GM12878 (cell line): ENCODE measurements at regions not wholly inside any gene's neighbourhood (a gene's known extent, or its start where the extent isn't known, plus 50 kb on each side); places are given as distances from the start of the nearest gene placed in this dataset.

Source experiments
- ATAC-seq: fragments of 200-7000 bp; cut with Tn5 transposase; 3 replicates; pipeline ENCODE4 v1.9.1; 2020; ENCODE audit warnings: mild to moderate bottlenecking, moderate library complexity
- BruUV-seq: library from RNA; stranded (reverse); fragments of 400-500 nt; replicated peaks from 2 replicates; lab custom pipeline; 2021; lab: Mats Ljungman, UMichigan
- CTCF ChIA-PET: fragments of 300-600 bp; sonication (Branson Sonifier 250); formaldehyde crosslinking; extraction: SDS; loops from one replicate; lab custom pipeline; 2021; ENCODE audit warnings: inconsistent platforms; lab: Yijun Ruan, JAX
- POLR2A ChIA-PET: fragments of 350-600 bp; formaldehyde crosslinking; extraction: SDS; loops from one replicate; lab custom pipeline; 2021; ENCODE audit warnings: inconsistent platforms; lab: Charles Lee
- RAD21 ChIA-PET: fragments of 300-600 bp; sonication (Branson Sonifier 250); formaldehyde crosslinking; loops from one replicate; lab custom pipeline; 2023; ENCODE audit warnings: antibody characterized with exemption; ENCODE audit not compliant: unreplicated experiment; lab: Charles Lee
- SMC1A ChIA-PET: fragments of 300-600 bp; sonication (Branson Sonifier 250); formaldehyde crosslinking; loops from one replicate; lab custom pipeline; 2023; ENCODE audit not compliant: unreplicated experiment, uncharacterized antibody; lab: Charles Lee
- DNase-seq: peaks from one replicate; pipeline ENCODE4 v3.0.0-alpha.2; 2011; ENCODE audit warnings: low read depth, low spot score
- FAIRE-seq: peaks from 3 replicates; lab custom pipeline; 2011; peaks lifted over from hg19 to GRCh38; lab: Jason Lieb, UNC
- H2AFZ ChIP-seq: 2 replicates; pipeline ENCODE4 v1.6.0; 2011; ENCODE audit warnings: low read depth, low read length, control low read depth; ENCODE audit not compliant: control insufficient read depth
- H3K27ac ChIP-seq: 2 replicates; pipeline ENCODE4 v1.5.1; 2011; ENCODE audit warnings: control low read depth; ENCODE audit not compliant: control insufficient read depth, insufficient read depth
- H3K27me3 ChIP-seq, 2 experiments: replicated peaks in 1 of 2; 2 replicates each; pipeline versions ENCODE4 v1.6.0 to v1.6.1; 2011; ENCODE audit warnings: low read length in 1 of 2; ENCODE audit not compliant: control insufficient read depth in 2 of 2, insufficient read depth in 2 of 2
- H3K36me3 ChIP-seq, 2 experiments: 2 replicates each; pipeline ENCODE4 v1.5.1; 2011; ENCODE audit warnings: low read length in 1 of 2; ENCODE audit not compliant: control insufficient read depth in 2 of 2, insufficient read depth in 2 of 2
- H3K4me1 ChIP-seq: 2 replicates; pipeline ENCODE4 v1.6.1; 2011; ENCODE audit warnings: mild to moderate bottlenecking, low read length, moderate library complexity, mixed read lengths; ENCODE audit not compliant: control insufficient read depth, insufficient read depth
- H3K4me2 ChIP-seq: 2 replicates; pipeline ENCODE4 v1.6.0; 2011; ENCODE audit warnings: control low read depth; ENCODE audit not compliant: control insufficient read depth, insufficient read depth
- H3K4me3 ChIP-seq: fragments of 200-600 bp; sonication (generic); 2 replicates; pipeline ENCODE4 v1.5.1; 2016
- H3K79me2 ChIP-seq: 2 replicates; pipeline ENCODE4 v1.6.0; 2011; ENCODE audit warnings: low read length; ENCODE audit not compliant: control insufficient read depth, insufficient read depth
- H3K9ac ChIP-seq: 2 replicates; pipeline ENCODE4 v1.8.0; 2011; ENCODE audit warnings: low read length, control low read depth, mixed read lengths; ENCODE audit not compliant: control insufficient read depth, insufficient read depth
- H3K9me3 ChIP-seq: replicated peaks from 3 replicates; pipeline ENCODE4 v1.5.1; 2011; ENCODE audit warnings: mild to moderate bottlenecking, low read length; ENCODE audit not compliant: control insufficient read depth, insufficient read depth
- H4K20me1 ChIP-seq: 2 replicates; pipeline ENCODE4 v1.6.0; 2011; ENCODE audit not compliant: control insufficient read depth, insufficient read depth
- CBX3 ChIP-seq: fragments of 200-600 bp; sonication (generic); IDR thresholded peaks from 2 replicates; pipeline ENCODE4 v1.6.1; 2016; ENCODE audit warnings: low read depth, borderline replicate concordance
- NFIC ChIP-seq: IDR thresholded peaks from 2 replicates; pipeline ENCODE4 v1.6.1; 2012; ENCODE audit warnings: low read depth, mild to moderate bottlenecking, inconsistent platforms, low read length, moderate library complexity
- ZNF384 ChIP-seq: IDR thresholded peaks from 2 replicates; pipeline ENCODE4 v1.6.1; 2012; ENCODE audit warnings: low read depth, mild to moderate bottlenecking, low read length, improper control_type of control experiment, borderline replicate concordance
- WGBS: methylation state at CpG from one replicate; pipeline ENCODE4 v1.1.6; 2016; ENCODE audit warnings: low lambda C conversion rate; ENCODE audit not compliant: insufficient replicate concordance, insufficient coverage; ENCODE audit errors: missing lambda C conversion rate; 5-methylcytosine and 5-hydroxymethylcytosine counted together
- in situ Hi-C: fragments of 300-500 bp; cut with MboI; formaldehyde crosslinking; loops from 9 replicates; pipeline ENCODE4 v1.14.3; 2018; ENCODE audit warnings: mixed read lengths
- intact Hi-C: fragments of 100-400 bp; cut with micrococcal nuclease; formaldehyde crosslinking; loops from one replicate; pipeline ENCODE4 v1.14.2; 2022; ENCODE audit not compliant: unreplicated experiment
- TF ChIP-seq, protein P1 (sequence below): fragments of 450-650 bp; IDR thresholded peaks from 2 replicates; pipeline ENCODE4 v1.6.1; 2017; ENCODE audit warnings: mild to moderate bottlenecking, low read depth, inconsistent platforms; ENCODE audit not compliant: poor library complexity, severe bottlenecking

DNA sequence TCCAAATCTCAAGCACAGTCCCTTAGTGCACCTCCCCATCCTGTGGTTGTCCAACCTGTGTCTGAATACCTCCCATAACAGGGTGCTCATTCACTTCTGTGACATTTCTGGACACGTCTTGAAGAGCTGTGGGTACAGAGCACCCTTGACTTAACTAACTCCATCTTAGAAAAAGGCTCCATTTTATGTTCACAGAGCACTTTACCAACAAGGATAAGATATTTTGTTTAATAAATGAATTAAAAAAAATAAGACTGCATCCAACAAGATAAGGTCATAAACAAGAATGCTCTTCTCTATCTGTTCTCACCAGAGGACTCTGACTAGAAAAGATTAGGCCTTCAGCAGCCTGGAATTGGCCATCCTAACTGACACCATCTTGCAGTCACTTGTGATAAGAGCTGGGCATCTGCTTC is 335.2 kb upstream of the ZNF32 start:
- SMC1A ChIA-PET = interaction anchor here (1.3 to 2.0 kb wide), 3 partner anchors 15 to 27 kb away, joined by 4 read pairs; no protein-coding TSS in a partner anchor

DNA sequence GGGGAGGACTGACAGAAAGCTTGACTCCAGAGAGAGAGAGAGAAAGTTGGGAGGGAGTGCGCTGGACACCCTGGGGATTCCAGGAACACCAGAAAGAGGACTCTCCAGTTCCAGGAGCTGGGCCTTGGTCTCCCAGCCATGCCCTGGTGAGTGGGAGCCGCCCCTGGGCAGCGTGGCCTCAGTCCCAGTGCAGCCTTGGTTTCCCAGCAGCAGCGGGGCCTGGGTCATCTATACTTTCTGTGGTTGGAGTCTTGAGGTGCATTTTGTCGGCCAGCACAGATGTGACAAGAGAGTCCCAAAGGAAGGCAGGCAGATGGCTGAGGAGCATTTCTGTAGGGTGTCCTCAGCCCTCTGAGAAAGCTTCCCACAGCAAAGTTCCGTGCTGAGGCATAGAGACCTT is 334.7 kb upstream of the ZNF32 start:
- no peak overlapping the region for H2AFZ ChIP-seq
- no peak overlapping the region for H3K27ac ChIP-seq
- H3K79me2 ChIP-seq = no peaks in the 10 kb centered on the region
- FAIRE-seq (no peak), DNase-seq (no peak), ATAC-seq (no peak)
- no peaks in the 10 kb centered on the region for H3K27me3 ChIP-seq
- no peak overlapping the region for H3K4me2 ChIP-seq
- H3K9me3 ChIP-seq = no peaks in the 10 kb centered on the region; the same call in 2 of the 3 replicates
- no TSS peak for BruUV-seq
- WGBS = 45% methylated on average over 6 of the region's 6 CpGs
- TF ChIP-seq, protein P1, sequence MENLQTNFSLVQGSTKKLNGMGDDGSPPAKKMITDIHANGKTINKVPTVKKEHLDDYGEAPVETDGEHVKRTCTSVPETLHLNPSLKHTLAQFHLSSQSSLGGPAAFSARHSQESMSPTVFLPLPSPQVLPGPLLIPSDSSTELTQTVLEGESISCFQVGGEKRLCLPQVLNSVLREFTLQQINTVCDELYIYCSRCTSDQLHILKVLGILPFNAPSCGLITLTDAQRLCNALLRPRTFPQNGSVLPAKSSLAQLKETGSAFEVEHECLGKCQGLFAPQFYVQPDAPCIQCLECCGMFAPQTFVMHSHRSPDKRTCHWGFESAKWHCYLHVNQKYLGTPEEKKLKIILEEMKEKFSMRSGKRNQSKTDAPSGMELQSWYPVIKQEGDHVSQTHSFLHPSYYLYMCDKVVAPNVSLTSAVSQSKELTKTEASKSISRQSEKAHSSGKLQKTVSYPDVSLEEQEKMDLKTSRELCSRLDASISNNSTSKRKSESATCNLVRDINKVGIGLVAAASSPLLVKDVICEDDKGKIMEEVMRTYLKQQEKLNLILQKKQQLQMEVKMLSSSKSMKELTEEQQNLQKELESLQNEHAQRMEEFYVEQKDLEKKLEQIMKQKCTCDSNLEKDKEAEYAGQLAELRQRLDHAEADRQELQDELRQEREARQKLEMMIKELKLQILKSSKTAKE = no peak
- in situ Hi-C loops = no loop called here
- CTCF ChIA-PET = no interaction called here
- RAD21 ChIA-PET = no interaction called here
- no peaks in the 10 kb centered on the region; the same call in 1 of the 2 replicates for H3K4me1 ChIP-seq
- POLR2A ChIA-PET = no interaction called here
- no peaks in the 10 kb centered on the region for H4K20me1 ChIP-seq
- H3K36me3 ChIP-seq = no peaks in the 10 kb centered on the region
- no peak overlapping the region for H3K4me3 ChIP-seq
- H3K9ac ChIP-seq = no peak overlapping the region
- intact Hi-C loops = no loop called here
- SMC1A ChIA-PET = interaction anchor here (2.0 kb wide), 1 partner anchor 18 kb away, joined by 4 read pairs; no protein-coding TSS in a partner anchor

More for the DNA sequence above, 335.2 kb upstream of the ZNF32 start:
- in situ Hi-C loops = no loop called here
- Histone ChIP-seq H3K4me3 (no peak overlapping the region), H3K27ac (no peak overlapping the region), H3K4me2 (no peak overlapping the region), H2AFZ (no peak overlapping the region), H3K9me3 (no peaks in the 10 kb centered on the region; the same call in 2 of the 3 replicates), H3K4me1 (no peaks in the 10 kb centered on the region; the same call in 1 of the 2 replicates), H3K27me3 (no peaks in the 10 kb centered on the region)
- intact Hi-C loops = no loop called here
- no TSS peak for BruUV-seq
- no peak for TF ChIP-seq CBX3
- TF ChIP-seq NFIC = no peak
- TF ChIP-seq ZNF384 = no peak
- TF ChIP-seq, all 136 proteins: peak for 0
- 63% methylated on average over 1 of the region's 1 CpG for WGBS
- ATAC-seq (no peak), DNase-seq (no peak), FAIRE-seq (no peak)
- CTCF ChIA-PET = interaction anchor here (0.9 to 1.1 kb wide), 2 partner anchors 13 to 46 kb away, joined by 3 to 4 read pairs; no protein-coding TSS in a partner anchor
- no peaks in the 10 kb centered on the region for H4K20me1 ChIP-seq
- H3K36me3 ChIP-seq = no peaks in the 10 kb centered on the region
- RAD21 ChIA-PET = no interaction called here
- H3K9ac ChIP-seq = no peak overlapping the region
- H3K79me2 ChIP-seq = no peaks in the 10 kb centered on the region
- POLR2A ChIA-PET = no interaction called here
